ENCODE measurements at regions not wholly inside any gene's neighbourhood (a gene's known extent, or its start where the extent isn't known, plus 50 kb on each side); places are given as distances from the start of the nearest gene placed in this dataset.

- no peak for DNase-seq
- Histone ChIP-seq H3K9me3 (no peaks in the 10 kb centered on the region), H3K27me3 (no peaks in the 10 kb centered on the region), H3K36me3 (no peaks in the 10 kb centered on the region), H3K27ac (no peak overlapping the region), H3K4me1 (no peaks in the 10 kb centered on the region), H3K4me3 (no peak overlapping the region)
- 74 to 94% (median 83%) methylated on average over 1 of the region's 1 CpG for WGBS, 4 donors
- TF ChIP-seq POLR2A (IDR thresholded peaks at IDR 0.05) = no peak
- no peak for TF ChIP-seq CTCF (IDR thresholded peaks at IDR 0.05)
- no peak for ATAC-seq
- intact Hi-C loops (cut with DNase I) = no loop called here
Measured at GRCh38 chr1:72357411-72357810, 75.1 kb upstream of the NEGR1 start.

GRCh38 chr1:72355899-72356298 lies 73.6 kb upstream of the NEGR1 start:
- intact Hi-C loops (cut with DNase I) = no loop called here
- Histone ChIP-seq H3K27ac (no peak overlapping the region), H3K4me1 (no peaks in the 10 kb centered on the region), H3K9me3 (no peaks in the 10 kb centered on the region), H3K4me3 (no peak overlapping the region), H3K36me3 (no peaks in the 10 kb centered on the region), H3K27me3 (no peaks in the 10 kb centered on the region)
- 83 to 89% (median 84%) methylated on average over 3 of the region's 3 CpGs for WGBS, 4 donors
- DNase-seq = no peak
- no peak for ATAC-seq
- TF ChIP-seq CTCF (IDR thresholded peaks at IDR 0.05) (no peak), POLR2A (IDR thresholded peaks at IDR 0.05) (no peak)

- DNase-seq (no peak), ATAC-seq (no peak)
- no peaks in the 10 kb centered on the region for H3K36me3 ChIP-seq
- H3K27me3 ChIP-seq = no peaks in the 10 kb centered on the region
- H3K9me3 ChIP-seq = no peaks in the 10 kb centered on the region
- H3K4me3 ChIP-seq = no peak overlapping the region
- no peak for TF ChIP-seq CTCF (IDR thresholded peaks at IDR 0.05)
- no peak for TF ChIP-seq POLR2A (IDR thresholded peaks at IDR 0.05)
- 47% methylated on average over 1 of the region's 1 CpG; no CpG with 5 or more reads in 3 of the 4 donors for WGBS, 4 donors
- no peak overlapping the region for H3K27ac ChIP-seq
- H3K4me1 ChIP-seq = no peaks in the 10 kb centered on the region
- intact Hi-C loops (cut with DNase I) = no loop called here
Measured at GRCh38 chr1:72341661-72342060, 59.3 kb upstream of the NEGR1 start.

GRCh38 chr1:72336776-72337175 lies 54.4 kb upstream of the NEGR1 start:
- Histone ChIP-seq H3K27me3 (no peaks in the 10 kb centered on the region), H3K9me3 (no peaks in the 10 kb centered on the region), H3K36me3 (no peaks in the 10 kb centered on the region), H3K4me1 (no peaks in the 10 kb centered on the region), H3K27ac (no peak overlapping the region), H3K4me3 (no peak overlapping the region)
- DNase-seq = no peak
- no peak for TF ChIP-seq POLR2A (IDR thresholded peaks at IDR 0.05)
- no peak for TF ChIP-seq CTCF (IDR thresholded peaks at IDR 0.05)
- intact Hi-C loops (cut with DNase I) = no loop called here
- WGBS, 4 donors = 77% methylated on average over 1 of the region's 1 CpG; no CpG with 5 or more reads in 3 of the 4 donors
- ATAC-seq = no peak

Data from heart left ventricle (tissue), 16 donors.